ENCODE measurements at regions not wholly inside any gene's neighbourhood (a gene's known extent, or its start where the extent isn't known, plus 50 kb on each side); places are given as distances from the start of the nearest gene placed in this dataset.

- TF ChIP-seq CTCF (IDR thresholded peaks at IDR 0.05; ENCODE audit: control extremely low read depth in 1 of 3, insufficient read depth in 1 of 3, low read depth in 1 of 3, low read length in 3 of 3) (no peak), POLR2A (IDR thresholded peaks at IDR 0.05; ENCODE audit: control extremely low read depth in 1 of 2, low read depth in 2 of 2, low read length in 2 of 2) (no peak), POLR2AphosphoS5 (IDR thresholded peaks at IDR 0.05; ENCODE audit: low read depth, low read length) (no peak), CHD2 (IDR thresholded peaks at IDR 0.05; ENCODE audit: low read length) (no peak), EZH2 (IDR thresholded peaks at IDR 0.05; ENCODE audit: low read depth, low read length, severe bottlenecking) (no peak), ATF3 (IDR thresholded peaks at IDR 0.05; ENCODE audit: insufficient read depth, low read depth, low read length) (no peak)
- TF ChIP-seq, protein P1, sequence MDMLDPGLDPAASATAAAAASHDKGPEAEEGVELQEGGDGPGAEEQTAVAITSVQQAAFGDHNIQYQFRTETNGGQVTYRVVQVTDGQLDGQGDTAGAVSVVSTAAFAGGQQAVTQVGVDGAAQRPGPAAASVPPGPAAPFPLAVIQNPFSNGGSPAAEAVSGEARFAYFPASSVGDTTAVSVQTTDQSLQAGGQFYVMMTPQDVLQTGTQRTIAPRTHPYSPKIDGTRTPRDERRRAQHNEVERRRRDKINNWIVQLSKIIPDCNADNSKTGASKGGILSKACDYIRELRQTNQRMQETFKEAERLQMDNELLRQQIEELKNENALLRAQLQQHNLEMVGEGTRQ (IDR thresholded peaks at IDR 0.05; ENCODE audit: low read length) = no peak
Measured at GRCh38 chr9:20044686-20045085, 255.8 kb upstream of the SLC24A2 start.

Data from H1 (cell line).